GM12872 (cell line): ENCODE measurements at regions not wholly inside any gene's neighbourhood (a gene's known extent, or its start where the extent isn't known, plus 50 kb on each side); places are given as distances from the start of the nearest gene placed in this dataset.

Experiments
- TF ChIP-seq, protein P1 (sequence below): IDR thresholded peaks from 3 replicates; pipeline ENCODE4 v1.5.1; 2011; ENCODE audit warnings: low read depth, mild to moderate bottlenecking, low read length, moderate library complexity; ENCODE audit not compliant: insufficient read depth

- TF ChIP-seq, protein P1, sequence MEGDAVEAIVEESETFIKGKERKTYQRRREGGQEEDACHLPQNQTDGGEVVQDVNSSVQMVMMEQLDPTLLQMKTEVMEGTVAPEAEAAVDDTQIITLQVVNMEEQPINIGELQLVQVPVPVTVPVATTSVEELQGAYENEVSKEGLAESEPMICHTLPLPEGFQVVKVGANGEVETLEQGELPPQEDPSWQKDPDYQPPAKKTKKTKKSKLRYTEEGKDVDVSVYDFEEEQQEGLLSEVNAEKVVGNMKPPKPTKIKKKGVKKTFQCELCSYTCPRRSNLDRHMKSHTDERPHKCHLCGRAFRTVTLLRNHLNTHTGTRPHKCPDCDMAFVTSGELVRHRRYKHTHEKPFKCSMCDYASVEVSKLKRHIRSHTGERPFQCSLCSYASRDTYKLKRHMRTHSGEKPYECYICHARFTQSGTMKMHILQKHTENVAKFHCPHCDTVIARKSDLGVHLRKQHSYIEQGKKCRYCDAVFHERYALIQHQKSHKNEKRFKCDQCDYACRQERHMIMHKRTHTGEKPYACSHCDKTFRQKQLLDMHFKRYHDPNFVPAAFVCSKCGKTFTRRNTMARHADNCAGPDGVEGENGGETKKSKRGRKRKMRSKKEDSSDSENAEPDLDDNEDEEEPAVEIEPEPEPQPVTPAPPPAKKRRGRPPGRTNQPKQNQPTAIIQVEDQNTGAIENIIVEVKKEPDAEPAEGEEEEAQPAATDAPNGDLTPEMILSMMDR, result no peak
Observed at GRCh38 chr3:175948041-175948440, 1088.9 kb downstream of the NAALADL2 start.

GRCh38 chr3:175941352-175941751 is 1082.2 kb downstream of the NAALADL2 start:
- TF ChIP-seq, protein P1, result peak; percentile 75

DNA sequence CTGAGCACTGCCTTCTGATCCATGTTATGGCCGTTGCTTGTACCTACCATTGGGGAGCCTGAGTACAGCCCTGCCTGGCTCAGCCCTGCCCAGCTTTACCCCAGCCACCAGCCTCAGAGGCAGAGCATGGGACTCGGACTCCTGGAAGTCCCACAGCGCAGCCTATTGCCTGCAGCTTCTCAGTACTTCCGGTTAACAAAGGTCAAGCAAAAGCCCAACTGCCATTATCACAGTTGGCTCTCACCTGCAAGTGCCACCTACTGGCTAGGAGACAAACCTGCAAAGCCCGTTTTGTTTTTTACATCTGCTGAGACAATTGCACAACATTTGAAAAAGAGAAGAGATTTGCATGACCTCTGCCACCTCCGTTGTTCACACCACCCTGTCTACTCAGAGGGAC is 1081.7 kb downstream of the NAALADL2 start:
- TF ChIP-seq, protein P1, result peak; percentile 37

- TF ChIP-seq, protein P1, result no peak
Observed at GRCh38 chr3:175940243-175940642, 1081.1 kb downstream of the NAALADL2 start.

- TF ChIP-seq, protein P1, result no peak
Observed at GRCh38 chr3:175932586-175932985, 1073.5 kb downstream of the NAALADL2 start.

GRCh38 chr3:175919133-175919532 is 1060.0 kb downstream of the NAALADL2 start:
- TF ChIP-seq, protein P1, result no peak

GRCh38 chr3:175916191-175916934 is 1057.2 kb downstream of the NAALADL2 start:
- TF ChIP-seq, protein P1, result no peak
